Spleen (tissue), 7 donors: ENCODE measurements at regions not wholly inside any gene's neighbourhood (a gene's known extent, or its start where the extent isn't known, plus 50 kb on each side); places are given as distances from the start of the nearest gene placed in this dataset.

Source experiments
- POLR2A ChIP-seq, 3 donors: fragments of 450-650 bp; IDR thresholded peaks; one replicate each; pipeline ENCODE4 v1.5.1; 2017; ENCODE audit warnings: antibody characterized with exemption in 3 of 3, mild to moderate bottlenecking in 1 of 3
- POLR2AphosphoS5 ChIP-seq, 3 donors: sonication (generic); formaldehyde crosslinking; IDR thresholded peaks; one replicate each; pipeline ENCODE4 v1.5.1; 2017; ENCODE audit warnings: antibody characterized with exemption in 3 of 3
- TF ChIP-seq, protein P1 (sequence below), 11 experiments: fragments of 200-600 bp in 7 of 11; fragments of 450-650 bp in 4 of 11; sonication (generic) in 4 of 11; IDR thresholded peaks in 8 of 11; conservative IDR thresholded peaks in 3 of 11; 1 replicate in 7 of 11; 2 replicates in 4 of 11; pipeline versions ENCODE4 v1.4.0 to v1.8.0; 2016 to 2021; ENCODE audit warnings: antibody characterized with exemption in 11 of 11, inconsistent platforms in 4 of 11, mild to moderate bottlenecking in 1 of 11
- donor health status: DM: no; HTN: no; CAD: no; lungs with moderate emphysema.
- donor health status: DM: no; HTN: no; CAD: no.
- donor health status: DM: no; HTN: no; CAD: no.

DNA sequence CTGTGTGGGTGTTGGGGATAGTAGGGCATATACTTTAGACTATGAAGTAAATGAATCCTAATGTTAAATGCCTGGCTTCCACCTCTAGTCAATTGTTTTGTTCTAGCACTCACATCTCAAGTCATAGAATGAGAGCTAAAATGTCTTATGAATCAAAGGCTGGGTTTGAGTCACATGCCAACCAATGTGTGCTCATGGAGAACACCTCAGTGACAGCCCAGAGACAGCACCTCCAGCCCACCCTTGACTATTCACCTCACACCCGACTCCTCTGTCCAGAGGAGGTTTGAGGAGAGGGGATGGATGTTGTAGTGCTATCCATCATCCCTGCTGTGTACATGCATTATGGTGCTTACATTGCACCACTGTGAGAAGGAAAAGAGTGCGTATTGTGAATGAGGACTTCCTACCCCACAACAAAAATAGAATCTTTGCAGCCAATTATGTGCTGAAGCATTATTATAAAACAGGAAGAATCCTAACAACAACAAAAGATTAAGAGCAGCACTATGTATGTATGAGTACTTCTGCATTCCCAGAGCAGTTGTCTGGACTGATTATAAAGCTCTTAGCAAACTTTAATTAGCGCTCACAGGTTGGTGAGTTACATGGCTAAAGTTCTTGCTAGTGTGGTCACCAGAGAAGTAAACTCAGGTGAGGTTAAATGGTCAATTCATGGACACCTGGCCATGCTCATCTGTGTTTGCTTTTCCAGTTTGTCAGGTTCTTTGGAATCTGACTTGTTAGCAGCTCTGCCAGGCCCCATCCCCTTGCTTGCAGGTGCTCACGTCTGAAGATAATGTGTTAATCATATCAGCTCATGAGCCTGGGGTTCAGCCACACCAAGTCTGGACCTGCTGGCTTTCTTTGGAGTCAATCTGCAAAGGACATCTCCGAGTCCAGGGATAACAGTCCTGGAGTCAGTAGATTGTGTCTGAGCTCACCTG, 55.3 kb upstream of the NABP1 start:
- TF ChIP-seq, protein P1, sequence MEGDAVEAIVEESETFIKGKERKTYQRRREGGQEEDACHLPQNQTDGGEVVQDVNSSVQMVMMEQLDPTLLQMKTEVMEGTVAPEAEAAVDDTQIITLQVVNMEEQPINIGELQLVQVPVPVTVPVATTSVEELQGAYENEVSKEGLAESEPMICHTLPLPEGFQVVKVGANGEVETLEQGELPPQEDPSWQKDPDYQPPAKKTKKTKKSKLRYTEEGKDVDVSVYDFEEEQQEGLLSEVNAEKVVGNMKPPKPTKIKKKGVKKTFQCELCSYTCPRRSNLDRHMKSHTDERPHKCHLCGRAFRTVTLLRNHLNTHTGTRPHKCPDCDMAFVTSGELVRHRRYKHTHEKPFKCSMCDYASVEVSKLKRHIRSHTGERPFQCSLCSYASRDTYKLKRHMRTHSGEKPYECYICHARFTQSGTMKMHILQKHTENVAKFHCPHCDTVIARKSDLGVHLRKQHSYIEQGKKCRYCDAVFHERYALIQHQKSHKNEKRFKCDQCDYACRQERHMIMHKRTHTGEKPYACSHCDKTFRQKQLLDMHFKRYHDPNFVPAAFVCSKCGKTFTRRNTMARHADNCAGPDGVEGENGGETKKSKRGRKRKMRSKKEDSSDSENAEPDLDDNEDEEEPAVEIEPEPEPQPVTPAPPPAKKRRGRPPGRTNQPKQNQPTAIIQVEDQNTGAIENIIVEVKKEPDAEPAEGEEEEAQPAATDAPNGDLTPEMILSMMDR (IDR thresholded peaks at IDR 0.05 in 8 of 11, conservative IDR thresholded peaks at IDR 0.05 in 3 of 11), result no peak
- no peak for TF ChIP-seq POLR2AphosphoS5 (IDR thresholded peaks at IDR 0.05)
- no peak for TF ChIP-seq POLR2A (IDR thresholded peaks at IDR 0.05)
